Neural cell (in vitro differentiated cells): ENCODE measurements at regions not wholly inside any gene's neighbourhood (a gene's known extent, or its start where the extent isn't known, plus 50 kb on each side); places are given as distances from the start of the nearest gene placed in this dataset.

Source experiments
- H2AFZ ChIP-seq: fragments of 200-600, 300-800 bp; sonication (generic), shearing (Covaris generic); 2 replicates; pipeline ENCODE4 v1.6.0; 2014; ENCODE audit warnings: low read depth, mild to moderate bottlenecking, antibody characterized with exemption, low read length, moderate library complexity
- H3F3A ChIP-seq: fragments of 200-600 bp; shearing (Covaris generic); 2 replicates; pipeline ENCODE4 v1.6.1; 2016; ENCODE audit warnings: mild to moderate bottlenecking, moderate library complexity, mixed read lengths, antibody characterized with exemption, low read length; ENCODE audit not compliant: insufficient read depth, poor library complexity, severe bottlenecking
- H3K27ac ChIP-seq: fragments of 200-600, 300-800 bp; sonication (generic), shearing (Covaris generic); 2 replicates; pipeline ENCODE4 v1.5.1; 2014; ENCODE audit warnings: mild to moderate bottlenecking, low read length, moderate library complexity
- H3K27me3 ChIP-seq: fragments of 300-800, 200-600 bp; sonication (generic), shearing (Covaris generic); 2 replicates; pipeline ENCODE4 v1.6.0; 2014; ENCODE audit warnings: mild to moderate bottlenecking, low read depth, low read length, moderate library complexity; ENCODE audit not compliant: insufficient read depth
- H3K36me3 ChIP-seq: fragments of 300-800, 200-600 bp; sonication (generic), shearing (Covaris generic); 2 replicates; pipeline ENCODE4 v1.5.1; 2014; ENCODE audit warnings: mild to moderate bottlenecking, antibody characterized with exemption, low read length, moderate library complexity; ENCODE audit not compliant: insufficient read depth
- H3K4me2 ChIP-seq: fragments of 300-800, 200-600 bp; sonication (generic), shearing (Covaris generic); 2 replicates; pipeline ENCODE4 v1.6.0; 2014; ENCODE audit warnings: mild to moderate bottlenecking, low read length
- H3K4me3 ChIP-seq: fragments of 300-800, 200-600 bp; sonication (generic), shearing (Covaris generic); 2 replicates; pipeline ENCODE4 v1.5.1; 2014; ENCODE audit warnings: mild to moderate bottlenecking, low read length, moderate library complexity
- H3K79me2 ChIP-seq: fragments of 200-600 bp; shearing (Covaris generic); replicated peaks from 2 replicates; pipeline ENCODE4 v1.6.0; 2014; ENCODE audit warnings: mild to moderate bottlenecking, low read length, moderate library complexity; ENCODE audit not compliant: insufficient read depth
- H3K9ac ChIP-seq: fragments of 300-800, 200-600 bp; sonication (generic), shearing (Covaris generic); 2 replicates; pipeline ENCODE4 v1.6.1; 2016; ENCODE audit warnings: mild to moderate bottlenecking, low read length, mixed read lengths
- H3K9me2 ChIP-seq: fragments of 200-600 bp; shearing (Covaris generic); 2 replicates; pipeline ENCODE4 v1.6.1; 2016; ENCODE audit warnings: mild to moderate bottlenecking, low read length, mixed read lengths; ENCODE audit not compliant: insufficient read depth
- H3K9me3 ChIP-seq: fragments of 200-600, 300-800 bp; sonication (generic), shearing (Covaris generic); 2 replicates; pipeline ENCODE4 v1.6.1; 2016; ENCODE audit warnings: mild to moderate bottlenecking, mixed run types, low read length, moderate library complexity, mixed read lengths
- H4K20me1 ChIP-seq: fragments of 200-600 bp; shearing (Covaris generic); 2 replicates; pipeline ENCODE4 v1.6.1; 2016; ENCODE audit warnings: mild to moderate bottlenecking, mixed run types; ENCODE audit not compliant: insufficient read depth
- EP300 ChIP-seq: fragments of 450-650 bp; conservative IDR thresholded peaks from 2 replicates; pipeline ENCODE4 v1.6.1; 2014; ENCODE audit warnings: antibody characterized with exemption, mild to moderate bottlenecking, moderate library complexity; ENCODE audit not compliant: poor library complexity, severe bottlenecking
- EZH2 ChIP-seq: fragments of 200-600, 300-800 bp; shearing (Covaris generic), sonication (generic); IDR thresholded peaks from 2 replicates; pipeline ENCODE4 v1.6.1; 2014; ENCODE audit warnings: antibody characterized with exemption, low read length, borderline replicate concordance, mild to moderate bottlenecking; ENCODE audit not compliant: insufficient read depth, poor library complexity, severe bottlenecking
- MXI1 ChIP-seq: fragments of 450-650 bp; conservative IDR thresholded peaks from 2 replicates; pipeline ENCODE4 v1.6.1; 2014; ENCODE audit warnings: antibody characterized with exemption, mild to moderate bottlenecking; ENCODE audit not compliant: poor library complexity, severe bottlenecking
- POLR2AphosphoS5 ChIP-seq: IDR thresholded peaks from 2 replicates; pipeline ENCODE4 v1.6.1; 2012
- RAD21 ChIP-seq: fragments of 450-650 bp; conservative IDR thresholded peaks from 2 replicates; pipeline ENCODE4 v1.6.1; 2014; ENCODE audit warnings: antibody characterized with exemption, mild to moderate bottlenecking, moderate library complexity
- SMC3 ChIP-seq: fragments of 450-650 bp; conservative IDR thresholded peaks from 2 replicates; pipeline ENCODE4 v1.6.1; 2014; ENCODE audit warnings: antibody characterized with exemption, mild to moderate bottlenecking, moderate library complexity; ENCODE audit not compliant: poor library complexity
- TAF1 ChIP-seq: IDR thresholded peaks from 2 replicates; pipeline ENCODE4 v1.6.1; 2012; ENCODE audit warnings: low read depth
- TF ChIP-seq, protein P1 (sequence below): fragments of 450-650 bp; IDR thresholded peaks from 2 replicates; pipeline ENCODE4 v1.5.1; 2014; ENCODE audit warnings: antibody characterized with exemption, mild to moderate bottlenecking, moderate library complexity; ENCODE audit not compliant: poor library complexity, severe bottlenecking
- TF ChIP-seq, protein P2 (sequence below): IDR thresholded peaks from 2 replicates; pipeline ENCODE4 v1.6.1; 2012; ENCODE audit warnings: borderline replicate concordance

DNA sequence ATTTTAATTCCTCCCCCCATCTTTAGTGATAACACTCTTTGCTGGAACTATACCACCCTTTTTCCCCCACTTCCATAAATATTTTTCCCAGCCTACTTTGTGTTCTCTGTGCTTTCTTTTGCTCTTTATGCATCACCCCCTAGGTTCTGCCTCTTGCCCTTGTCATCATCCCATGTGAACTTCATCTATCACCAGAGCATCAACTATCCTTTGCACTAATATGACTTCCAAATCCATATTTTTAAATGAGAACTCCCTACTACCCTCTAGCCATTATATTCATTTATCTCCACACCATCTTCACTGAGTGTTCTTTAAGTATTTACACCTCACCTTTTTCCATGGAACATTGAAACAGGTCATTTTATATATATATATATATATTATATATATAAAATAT lies 452.7 kb downstream of the FOXO1 start:
- no peak overlapping the region for H3K4me3 ChIP-seq
- no peak for TF ChIP-seq MXI1
- TF ChIP-seq POLR2AphosphoS5, result no peak
- TF ChIP-seq SMC3, result no peak
- TF ChIP-seq EZH2, result no peak
- TF ChIP-seq TAF1, result no peak
- TF ChIP-seq RAD21, result no peak
- TF ChIP-seq, protein P1, sequence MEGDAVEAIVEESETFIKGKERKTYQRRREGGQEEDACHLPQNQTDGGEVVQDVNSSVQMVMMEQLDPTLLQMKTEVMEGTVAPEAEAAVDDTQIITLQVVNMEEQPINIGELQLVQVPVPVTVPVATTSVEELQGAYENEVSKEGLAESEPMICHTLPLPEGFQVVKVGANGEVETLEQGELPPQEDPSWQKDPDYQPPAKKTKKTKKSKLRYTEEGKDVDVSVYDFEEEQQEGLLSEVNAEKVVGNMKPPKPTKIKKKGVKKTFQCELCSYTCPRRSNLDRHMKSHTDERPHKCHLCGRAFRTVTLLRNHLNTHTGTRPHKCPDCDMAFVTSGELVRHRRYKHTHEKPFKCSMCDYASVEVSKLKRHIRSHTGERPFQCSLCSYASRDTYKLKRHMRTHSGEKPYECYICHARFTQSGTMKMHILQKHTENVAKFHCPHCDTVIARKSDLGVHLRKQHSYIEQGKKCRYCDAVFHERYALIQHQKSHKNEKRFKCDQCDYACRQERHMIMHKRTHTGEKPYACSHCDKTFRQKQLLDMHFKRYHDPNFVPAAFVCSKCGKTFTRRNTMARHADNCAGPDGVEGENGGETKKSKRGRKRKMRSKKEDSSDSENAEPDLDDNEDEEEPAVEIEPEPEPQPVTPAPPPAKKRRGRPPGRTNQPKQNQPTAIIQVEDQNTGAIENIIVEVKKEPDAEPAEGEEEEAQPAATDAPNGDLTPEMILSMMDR, result no peak
- TF ChIP-seq, protein P2, sequence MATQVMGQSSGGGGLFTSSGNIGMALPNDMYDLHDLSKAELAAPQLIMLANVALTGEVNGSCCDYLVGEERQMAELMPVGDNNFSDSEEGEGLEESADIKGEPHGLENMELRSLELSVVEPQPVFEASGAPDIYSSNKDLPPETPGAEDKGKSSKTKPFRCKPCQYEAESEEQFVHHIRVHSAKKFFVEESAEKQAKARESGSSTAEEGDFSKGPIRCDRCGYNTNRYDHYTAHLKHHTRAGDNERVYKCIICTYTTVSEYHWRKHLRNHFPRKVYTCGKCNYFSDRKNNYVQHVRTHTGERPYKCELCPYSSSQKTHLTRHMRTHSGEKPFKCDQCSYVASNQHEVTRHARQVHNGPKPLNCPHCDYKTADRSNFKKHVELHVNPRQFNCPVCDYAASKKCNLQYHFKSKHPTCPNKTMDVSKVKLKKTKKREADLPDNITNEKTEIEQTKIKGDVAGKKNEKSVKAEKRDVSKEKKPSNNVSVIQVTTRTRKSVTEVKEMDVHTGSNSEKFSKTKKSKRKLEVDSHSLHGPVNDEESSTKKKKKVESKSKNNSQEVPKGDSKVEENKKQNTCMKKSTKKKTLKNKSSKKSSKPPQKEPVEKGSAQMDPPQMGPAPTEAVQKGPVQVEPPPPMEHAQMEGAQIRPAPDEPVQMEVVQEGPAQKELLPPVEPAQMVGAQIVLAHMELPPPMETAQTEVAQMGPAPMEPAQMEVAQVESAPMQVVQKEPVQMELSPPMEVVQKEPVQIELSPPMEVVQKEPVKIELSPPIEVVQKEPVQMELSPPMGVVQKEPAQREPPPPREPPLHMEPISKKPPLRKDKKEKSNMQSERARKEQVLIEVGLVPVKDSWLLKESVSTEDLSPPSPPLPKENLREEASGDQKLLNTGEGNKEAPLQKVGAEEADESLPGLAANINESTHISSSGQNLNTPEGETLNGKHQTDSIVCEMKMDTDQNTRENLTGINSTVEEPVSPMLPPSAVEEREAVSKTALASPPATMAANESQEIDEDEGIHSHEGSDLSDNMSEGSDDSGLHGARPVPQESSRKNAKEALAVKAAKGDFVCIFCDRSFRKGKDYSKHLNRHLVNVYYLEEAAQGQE, result no peak
- no peak for TF ChIP-seq EP300

DNA sequence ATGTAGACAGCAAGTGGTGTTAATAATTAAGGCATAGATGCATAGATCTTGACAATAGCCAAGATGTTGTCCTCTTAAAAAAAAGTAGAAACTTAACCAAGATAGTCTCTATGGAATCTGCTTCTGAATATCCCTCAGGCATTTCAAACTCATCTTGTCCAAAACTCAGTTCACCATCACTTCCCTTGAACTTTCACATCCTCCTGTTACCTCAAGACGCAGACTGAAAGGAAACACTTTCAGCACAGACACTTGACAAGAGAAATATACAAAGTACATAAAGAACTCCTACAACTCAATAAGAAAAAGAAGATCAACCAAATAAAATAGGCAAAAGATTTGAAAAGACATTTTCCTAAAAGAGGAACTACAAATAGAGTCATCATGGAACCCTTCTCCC lies 451.1 kb downstream of the FOXO1 start:
- Histone ChIP-seq H4K20me1 (no peaks in the 10 kb centered on the region), H3K79me2 (no peaks in the 10 kb centered on the region), H3K4me3 (no peak overlapping the region), H3K9me3 (no peaks in the 10 kb centered on the region), H3K4me2 (no peak overlapping the region), H3K9me2 (no peaks in the 10 kb centered on the region), H2AFZ (no peak overlapping the region), H3K9ac (no peak overlapping the region), H3K27ac (no peak overlapping the region), H3K27me3 (no peaks in the 10 kb centered on the region), H3K36me3 (no peaks in the 10 kb centered on the region), H3F3A (no peaks in the 10 kb centered on the region)
- TF ChIP-seq MXI1, result no peak
- TF ChIP-seq, protein P1, result no peak
- no peak for TF ChIP-seq SMC3
- no peak for TF ChIP-seq EZH2
- no peak for TF ChIP-seq POLR2AphosphoS5
- TF ChIP-seq TAF1, result no peak
- TF ChIP-seq, protein P2, result no peak
- TF ChIP-seq RAD21, result no peak
- no peak for TF ChIP-seq EP300

More for the DNA sequence above, 452.7 kb downstream of the FOXO1 start:
- no peaks in the 10 kb centered on the region for H3K36me3 ChIP-seq
- H3F3A ChIP-seq, result no peaks in the 10 kb centered on the region
- H3K4me2 ChIP-seq, result no peak overlapping the region
- no peak overlapping the region for H3K27ac ChIP-seq
- H4K20me1 ChIP-seq, result no peaks in the 10 kb centered on the region
- H3K79me2 ChIP-seq, result no peaks in the 10 kb centered on the region
- H3K27me3 ChIP-seq, result no peaks in the 10 kb centered on the region
- H3K9me2 ChIP-seq, result no peaks in the 10 kb centered on the region
- H2AFZ ChIP-seq, result no peak overlapping the region
- no peaks in the 10 kb centered on the region for H3K9me3 ChIP-seq
- H3K9ac ChIP-seq, result no peak overlapping the region
